GM21526 (cell line): ENCODE measurements at regions not wholly inside any gene's neighbourhood (a gene's known extent, or its start where the extent isn't known, plus 50 kb on each side); places are given as distances from the start of the nearest gene placed in this dataset.

Experiments used
- ATAC-seq: cut with Tn5 transposase; IDR thresholded peaks from one replicate; pipeline ENCODE4 v1.9.1; 2021; ENCODE audit warnings: moderate library complexity; ENCODE audit not compliant: unreplicated experiment, low FRiP score

GRCh38 chr3:159897331-159898075 is 91.1 kb upstream of the IL12A start:
- no peak for ATAC-seq

- ATAC-seq: no peak
Measured at GRCh38 chr3:159898147-159898546, 90.5 kb upstream of the IL12A start.

GRCh38 chr3:159899166-159899565 is 89.5 kb upstream of the IL12A start:
- no peak for ATAC-seq

GRCh38 chr3:159902546-159903314 is 85.9 kb upstream of the IL12A start:
- ATAC-seq: peak; percentile 70

GRCh38 chr3:159904455-159904854 is 84.2 kb upstream of the IL12A start:
- ATAC-seq: peak; percentile 46

GRCh38 chr3:159904911-159905310 is 83.7 kb upstream of the IL12A start:
- ATAC-seq: no peak

- no peak for ATAC-seq
Measured at GRCh38 chr3:159907828-159908227, 80.8 kb upstream of the IL12A start.

GRCh38 chr3:159910991-159911663 is 77.5 kb upstream of the IL12A start:
- peak; percentile 91 for ATAC-seq

GRCh38 chr3:159911664-159912037 is 77.0 kb upstream of the IL12A start:
- ATAC-seq: no peak

GRCh38 chr3:159913712-159914414 is 74.8 kb upstream of the IL12A start:
- ATAC-seq: no peak

GRCh38 chr3:159914426-159914825 is 74.2 kb upstream of the IL12A start:
- no peak for ATAC-seq

GRCh38 chr3:159916052-159916451 is 72.6 kb upstream of the IL12A start:
- ATAC-seq: no peak

GRCh38 chr3:159917141-159917540 is 71.5 kb upstream of the IL12A start:
- no peak for ATAC-seq

GRCh38 chr3:159919873-159920272 is 68.8 kb upstream of the IL12A start:
- ATAC-seq: peak; percentile 74

GRCh38 chr3:159922193-159922840 is 66.3 kb upstream of the IL12A start:
- no peak for ATAC-seq

GRCh38 chr3:159922861-159923312 is 65.7 kb upstream of the IL12A start:
- ATAC-seq: peak; percentile 94

- ATAC-seq: no peak
Measured at GRCh38 chr3:159923336-159923735, 65.3 kb upstream of the IL12A start.

GRCh38 chr3:159923956-159924355 is 64.7 kb upstream of the IL12A start:
- no peak for ATAC-seq

GRCh38 chr3:159924411-159924810 is 64.2 kb upstream of the IL12A start:
- ATAC-seq: no peak

GRCh38 chr3:159925248-159925647 is 63.4 kb upstream of the IL12A start:
- no peak for ATAC-seq
